Ectodermal cell (in vitro differentiated cells): ENCODE measurements at regions not wholly inside any gene's neighbourhood (a gene's known extent, or its start where the extent isn't known, plus 50 kb on each side); places are given as distances from the start of the nearest gene placed in this dataset.
"Not testable (repeated sequence)": the region's sequence is repeated elsewhere in the genome, so short reads cannot be mapped to it uniquely, and the experiment has no call there.

Source experiments
- H3K27ac ChIP-seq: 2 replicates; pipeline ENCODE4 v1.7.0; 2013; ENCODE audit warnings: mild to moderate bottlenecking, low read depth, low read length; ENCODE audit not compliant: insufficient read depth, poor library complexity, severe bottlenecking
- H3K27me3 ChIP-seq: 2 replicates; pipeline ENCODE4 v1.7.0; 2013; ENCODE audit warnings: mild to moderate bottlenecking, low read length; ENCODE audit not compliant: insufficient read depth, control insufficient read depth, poor library complexity, severe bottlenecking
- H3K36me3 ChIP-seq: one replicate; pipeline ENCODE4 v1.7.0; 2013; ENCODE audit warnings: low read length; ENCODE audit not compliant: control insufficient read depth, insufficient read depth
- H3K4me1 ChIP-seq: one replicate; pipeline ENCODE4 v1.7.0; 2013; ENCODE audit warnings: low read length; ENCODE audit not compliant: control insufficient read depth, insufficient read depth
- H3K4me3 ChIP-seq: 2 replicates; pipeline ENCODE4 v1.7.0; 2013; ENCODE audit warnings: low read depth, low read length, control low read depth; ENCODE audit not compliant: insufficient read depth
- H3K9me3 ChIP-seq: 2 replicates; pipeline ENCODE4 v1.7.0; 2013; ENCODE audit warnings: mild to moderate bottlenecking, low read length, moderate library complexity; ENCODE audit not compliant: control insufficient read depth
- WGBS, 2 experiments: methylation state at CpG; one replicate each; pipeline ENCODE4 v1.1.7; 2013; ENCODE audit warnings: missing lambda C conversion rate in 2 of 2; 5-methylcytosine and 5-hydroxymethylcytosine counted together

- 93 to 94% methylated on average over 19 of the region's 19 CpGs for WGBS, 2 experiments
Measured at GRCh38 chr3:110969229-110970211, 102.1 kb upstream of the NECTIN3 start.

GRCh38 chr3:110971010-110971601 lies 100.5 kb upstream of the NECTIN3 start:
- no peak overlapping the region for H3K27ac ChIP-seq

More at GRCh38 chr3:110969229-110970211, 102.1 kb upstream of the NECTIN3 start:
- Histone ChIP-seq H3K4me1 (no peaks in the 10 kb centered on the region), H3K36me3 (no peaks in the 10 kb centered on the region), H3K4me3 (no peak overlapping the region), H3K27me3 (no peaks in the 10 kb centered on the region), H3K27ac (no peak overlapping the region), H3K9me3 (no peaks in the 10 kb centered on the region)

GRCh38 chr3:110973263-110973895 lies 98.2 kb upstream of the NECTIN3 start:
- H3K4me3 ChIP-seq: no peak overlapping the region
- H3K36me3 ChIP-seq: no peaks in the 10 kb centered on the region
- WGBS, 2 experiments: 100% methylated on average over 1 to 2 of the region's 2 CpGs
- H3K4me1 ChIP-seq: no peaks in the 10 kb centered on the region
- no peak overlapping the region for H3K27ac ChIP-seq
- no peaks in the 10 kb centered on the region for H3K9me3 ChIP-seq
- no peaks in the 10 kb centered on the region for H3K27me3 ChIP-seq

More at GRCh38 chr3:110971010-110971601, 100.5 kb upstream of the NECTIN3 start:
- H3K4me3 ChIP-seq: no peak overlapping the region
- no peaks in the 10 kb centered on the region for H3K4me1 ChIP-seq
- WGBS, 2 experiments: 94 to 96% methylated on average over 9 of the region's 9 CpGs
- H3K36me3 ChIP-seq: no peaks in the 10 kb centered on the region
- H3K27me3 ChIP-seq: no peaks in the 10 kb centered on the region
- H3K9me3 ChIP-seq: no peaks in the 10 kb centered on the region

GRCh38 chr3:110974902-110975301 lies 96.7 kb upstream of the NECTIN3 start:
- H3K9me3 ChIP-seq: no peaks in the 10 kb centered on the region
- H3K27ac ChIP-seq: no peak overlapping the region
- 47 to 100% methylated on average over 1 to 2 of the region's 2 CpGs for WGBS, 2 experiments
- H3K36me3 ChIP-seq: no peaks in the 10 kb centered on the region
- no peaks in the 10 kb centered on the region for H3K4me1 ChIP-seq
- H3K4me3 ChIP-seq: no peak overlapping the region
- no peaks in the 10 kb centered on the region for H3K27me3 ChIP-seq

GRCh38 chr3:110984456-110985250 lies 87.0 kb upstream of the NECTIN3 start:
- Histone ChIP-seq H3K4me3 (no peak overlapping the region), H3K36me3 (no peaks in the 10 kb centered on the region), H3K27me3 (no peaks in the 10 kb centered on the region), H3K9me3 (no peaks in the 10 kb centered on the region), H3K4me1 (no peaks in the 10 kb centered on the region), H3K27ac (no peak overlapping the region)
- WGBS, 2 experiments: 92 to 96% methylated on average over 4 of the region's 4 CpGs

GRCh38 chr3:110989446-110989845 lies 82.2 kb upstream of the NECTIN3 start:
- Histone ChIP-seq H3K36me3 (no peaks in the 10 kb centered on the region), H3K27ac (no peak overlapping the region), H3K27me3 (no peaks in the 10 kb centered on the region), H3K4me3 (no peak overlapping the region), H3K9me3 (no peaks in the 10 kb centered on the region), H3K4me1 (no peaks in the 10 kb centered on the region)
- 83 to 94% methylated on average over 5 of the region's 5 CpGs for whole genome bisulfite sequencing, 2 experiments

- H3K36me3 ChIP-seq: no peaks in the 10 kb centered on the region
- no peaks in the 10 kb centered on the region for H3K9me3 ChIP-seq
- H3K4me1 ChIP-seq: no peaks in the 10 kb centered on the region
- no peak overlapping the region for H3K27ac ChIP-seq
- H3K4me3 ChIP-seq: no peak overlapping the region
- H3K27me3 ChIP-seq: no peaks in the 10 kb centered on the region
- WGBS, 2 experiments: 85 to 91% methylated on average over 2 of the region's 2 CpGs
Measured at GRCh38 chr3:110995461-110996231, 76.0 kb upstream of the NECTIN3 start.

GRCh38 chr3:110998766-110999165 lies 72.8 kb upstream of the NECTIN3 start:
- H3K27ac ChIP-seq, H3K9me3 ChIP-seq, H3K27me3 ChIP-seq, H3K36me3 ChIP-seq, H3K4me1 ChIP-seq, H3K4me3 ChIP-seq: not testable (repeated sequence)
- 93 to 96% methylated on average over 2 of the region's 2 CpGs for WGBS, 2 experiments

- H3K27ac ChIP-seq, H3K4me3 ChIP-seq, H3K4me1 ChIP-seq, H3K9me3 ChIP-seq, H3K27me3 ChIP-seq, H3K36me3 ChIP-seq: not testable (repeated sequence)
- 59 to 68% methylated on average over 4 of the region's 4 CpGs for WGBS, 2 experiments
Measured at GRCh38 chr3:111006485-111006884, 65.1 kb upstream of the NECTIN3 start.
